ENCODE measurements at regions not wholly inside any gene's neighbourhood (a gene's known extent, or its start where the extent isn't known, plus 50 kb on each side); places are given as distances from the start of the nearest gene placed in this dataset.

DNA sequence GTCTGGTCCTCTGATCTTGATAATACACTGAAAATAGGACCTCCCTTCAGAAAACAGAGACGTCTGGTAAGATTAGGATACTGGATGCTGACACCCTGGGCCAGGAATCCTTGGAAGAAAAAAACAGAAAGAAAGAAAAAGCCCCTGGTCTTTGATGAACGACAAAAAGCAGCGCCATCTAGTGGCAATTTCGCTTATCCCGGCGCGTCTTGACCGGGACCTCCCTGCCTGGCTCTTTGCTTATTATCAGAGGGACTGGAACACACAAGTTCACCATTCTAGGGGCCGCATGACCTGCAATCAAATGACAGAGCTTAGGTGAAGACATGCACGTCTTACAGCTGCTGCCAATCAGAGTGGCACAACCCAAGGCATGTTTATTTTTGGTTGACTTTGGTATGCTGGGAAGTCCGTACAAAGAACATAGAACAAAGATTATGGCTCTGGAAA lies 114.9 kb upstream of the NFIB start:
- peak; percentile 15 for DNase-seq

DNA sequence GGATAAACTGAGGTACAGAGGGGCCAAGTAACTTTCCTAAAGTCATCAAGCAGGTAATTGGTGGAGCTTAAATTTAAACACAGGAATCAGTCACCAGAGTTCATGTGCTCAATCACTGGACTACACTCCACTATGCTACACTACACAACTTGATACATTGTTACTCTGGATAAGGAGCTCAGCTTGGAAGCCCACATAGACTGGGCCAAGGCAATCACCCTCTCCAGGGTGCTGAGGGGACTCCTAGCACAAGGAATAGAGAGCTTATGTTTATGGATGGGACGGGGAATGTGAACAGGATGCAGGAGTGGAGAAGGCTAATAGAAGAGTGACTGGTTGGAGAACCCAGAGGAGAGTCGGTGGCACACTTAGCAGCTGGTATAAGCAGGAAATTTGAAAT lies 113.5 kb upstream of the NFIB start:
- DNase-seq, result no peak

DNA sequence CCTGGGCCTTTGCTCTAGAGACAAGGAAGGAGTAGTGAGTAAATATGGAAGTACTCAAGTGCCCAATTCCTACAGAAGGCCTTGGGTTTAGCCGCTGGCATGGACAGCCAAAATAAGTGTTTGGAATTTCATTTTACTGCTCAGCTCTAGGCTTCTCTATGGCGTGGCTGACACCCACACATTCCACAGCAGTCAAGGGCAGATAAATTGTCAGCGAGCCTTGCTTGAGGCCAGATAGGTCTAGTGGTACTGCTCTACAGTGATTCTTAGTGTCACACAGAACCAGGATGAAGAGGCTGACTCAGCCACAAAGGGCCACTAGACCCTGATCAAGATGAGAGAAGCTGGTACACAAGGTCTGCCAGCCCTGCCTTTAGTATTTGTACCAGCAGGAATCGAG lies 111.0 kb upstream of the NFIB start:
- no peak for DNase-seq

DNA sequence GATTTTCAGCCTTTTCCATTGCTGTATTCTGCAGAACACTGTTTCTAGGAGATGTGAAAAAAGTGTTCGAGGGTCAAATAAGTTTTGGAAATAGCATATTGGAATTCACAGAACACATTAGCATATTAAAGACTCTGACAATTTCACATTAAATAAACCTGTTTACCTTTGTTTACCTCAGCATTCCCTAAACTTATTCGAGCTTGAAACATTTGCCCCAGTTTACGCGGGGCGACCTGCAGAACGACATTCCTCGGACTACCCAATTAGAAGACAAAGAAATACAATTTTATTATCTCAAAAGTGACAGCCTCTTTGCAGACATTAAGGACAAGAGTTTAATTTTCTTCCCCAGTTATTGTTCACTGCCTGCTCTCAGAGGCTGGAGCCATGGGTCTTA lies 110.3 kb upstream of the NFIB start:
- DNase-seq, result no peak

DNA sequence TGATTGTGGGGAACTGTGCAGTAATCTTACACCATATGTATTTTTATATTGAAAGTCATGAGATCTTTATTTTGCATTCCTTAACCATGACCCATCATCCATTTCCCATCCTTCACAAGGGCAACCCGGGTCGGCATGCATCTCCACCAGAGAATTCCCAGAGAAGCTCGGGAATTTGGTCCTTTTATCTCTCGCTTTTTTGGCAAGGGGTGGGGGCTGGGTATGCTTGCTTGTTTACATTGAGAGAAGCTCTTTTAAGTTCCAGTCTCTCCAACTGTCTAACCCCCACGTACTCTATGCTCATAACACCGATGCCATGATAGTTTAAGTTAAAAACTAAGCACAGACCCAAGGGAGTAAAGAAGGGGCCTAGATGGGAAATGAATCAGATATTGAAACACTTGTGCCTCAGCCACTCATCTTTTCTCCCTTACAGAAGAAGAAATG lies 109.9 kb upstream of the NFIB start:
- DNase-seq, result no peak

DNA sequence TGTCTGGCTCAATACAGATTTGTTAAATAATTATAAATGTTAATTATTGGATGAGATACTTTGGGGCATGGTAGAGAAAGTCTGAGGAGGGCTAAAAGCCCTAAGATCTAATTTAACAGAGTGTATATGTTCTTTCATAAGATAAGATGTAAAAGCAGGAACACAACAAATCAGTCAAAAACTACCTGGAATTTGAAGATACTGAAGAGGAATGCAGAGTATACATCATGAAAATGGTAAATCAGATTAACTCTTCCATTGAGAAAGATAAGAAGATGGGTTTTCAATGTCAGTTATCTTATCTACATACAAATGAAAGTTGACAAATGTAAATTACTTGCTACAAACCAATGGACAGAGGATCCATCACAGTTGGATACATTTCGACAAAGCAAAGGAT lies 107.3 kb upstream of the NFIB start:
- DNase-seq, result no peak

DNA sequence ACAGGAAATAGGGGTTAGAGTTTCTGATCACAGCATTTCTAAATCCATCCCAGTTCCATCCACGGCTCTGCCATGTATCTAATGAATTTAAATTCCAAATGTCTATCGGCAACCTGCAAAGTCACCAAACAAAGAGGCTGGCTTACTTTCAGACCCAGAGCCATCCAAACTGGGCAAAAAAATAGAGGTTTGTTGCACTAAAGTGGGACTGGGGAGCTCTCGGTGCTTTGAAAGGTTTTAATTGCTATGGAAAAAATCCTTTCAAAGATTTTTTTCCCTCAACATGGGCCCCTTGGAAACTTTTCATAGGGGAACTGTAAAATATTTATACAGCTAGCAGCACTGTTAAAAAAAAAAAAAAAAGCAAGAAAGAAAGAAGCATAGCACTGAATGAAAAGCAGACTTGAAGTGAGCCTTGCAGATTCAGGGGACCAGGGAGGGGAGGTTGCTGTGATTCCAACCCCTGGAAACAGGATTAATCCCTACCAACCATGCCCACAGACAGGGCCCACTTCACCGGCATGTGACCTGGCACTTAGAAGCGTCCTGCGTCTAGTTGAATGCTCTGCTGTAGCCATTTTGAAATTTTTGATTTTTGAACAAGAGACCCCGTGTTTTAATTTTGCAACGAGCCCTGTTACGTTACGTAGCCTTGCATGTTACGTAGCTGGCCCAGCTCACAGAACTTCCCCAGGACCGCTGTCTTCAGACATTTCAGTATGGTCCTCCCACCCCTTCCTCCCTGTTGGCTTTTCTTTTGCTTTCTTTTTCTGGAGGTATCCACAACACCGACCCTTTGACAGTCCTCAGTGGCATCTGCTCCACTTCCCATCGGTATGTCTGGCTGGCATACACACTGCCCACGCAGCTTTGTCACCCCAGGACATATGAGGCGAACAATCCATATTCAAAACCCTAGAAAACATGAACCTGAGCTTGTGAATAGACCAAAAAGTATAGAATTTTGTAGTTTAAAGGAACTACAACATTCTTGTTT lies 105.3 kb upstream of the NFIB start:
- no peak for DNase-seq

DNA sequence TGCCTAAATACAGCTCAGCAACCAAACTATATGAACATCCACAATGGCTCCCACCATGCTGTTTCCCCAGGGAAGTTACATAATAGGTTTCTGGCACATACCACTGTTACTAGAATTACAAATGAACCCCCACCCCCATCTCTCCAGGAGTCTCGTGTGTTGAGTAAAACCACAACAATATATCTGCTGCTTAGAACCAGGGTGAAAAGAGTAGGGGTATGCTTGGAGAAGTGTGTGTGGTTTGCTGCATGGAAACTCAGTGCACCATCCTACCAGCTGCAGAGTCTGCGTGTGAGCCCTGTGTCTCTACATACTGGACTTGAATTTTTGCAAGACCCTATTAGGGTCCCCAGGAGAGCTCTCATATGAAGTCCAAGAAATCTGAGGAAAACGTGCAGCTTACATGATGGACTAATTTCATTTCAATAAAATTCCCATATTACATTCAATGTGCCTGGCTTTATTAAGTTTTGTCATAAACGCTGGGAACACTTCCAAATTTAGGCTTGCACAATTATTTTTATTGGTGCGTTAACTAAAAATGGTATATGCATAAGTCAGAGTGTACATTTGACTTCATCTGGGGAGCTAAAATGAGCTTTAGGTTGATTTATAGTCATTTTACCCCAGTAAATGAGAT lies 104.5 kb upstream of the NFIB start:
- no peak for DNase-seq

DNA sequence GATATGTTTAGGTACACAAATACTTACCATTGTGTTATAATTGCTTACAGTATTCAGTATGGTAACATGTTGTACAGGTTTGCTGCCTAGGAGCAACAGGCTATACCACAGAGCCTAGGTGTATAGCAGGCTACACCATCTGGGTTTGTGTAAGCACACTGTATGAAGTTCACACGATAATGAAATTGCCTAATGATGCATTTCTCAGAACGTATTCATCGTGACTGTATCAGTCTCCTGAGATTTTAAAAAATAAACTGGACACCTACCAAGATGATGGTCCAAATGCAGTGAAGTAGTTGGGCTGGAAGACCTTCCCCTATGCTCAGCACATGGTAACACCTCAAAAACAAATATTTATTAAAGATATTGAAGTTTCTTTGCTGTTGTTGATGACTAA lies 103.3 kb upstream of the NFIB start:
- DNase-seq, result no peak

DNA sequence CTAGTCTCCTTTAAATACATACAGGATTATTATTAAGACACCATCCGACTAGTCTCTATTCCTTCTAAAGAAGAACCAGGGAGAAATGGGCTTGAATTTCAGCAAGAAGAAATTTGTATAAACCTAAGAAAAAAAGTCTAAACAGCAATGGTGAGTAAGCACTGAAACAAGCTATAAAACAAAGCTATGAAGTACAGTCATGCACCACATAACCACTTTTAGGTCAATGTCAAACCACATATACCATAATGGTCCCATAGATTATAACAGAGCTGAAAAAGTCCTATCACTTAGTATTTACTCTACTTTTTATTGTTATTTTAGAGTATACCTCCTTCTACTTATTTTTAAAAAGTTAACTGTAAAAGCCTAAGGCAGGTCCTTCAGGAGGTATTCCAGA lies 102.0 kb upstream of the NFIB start:
- DNase-seq, result no peak

DNA sequence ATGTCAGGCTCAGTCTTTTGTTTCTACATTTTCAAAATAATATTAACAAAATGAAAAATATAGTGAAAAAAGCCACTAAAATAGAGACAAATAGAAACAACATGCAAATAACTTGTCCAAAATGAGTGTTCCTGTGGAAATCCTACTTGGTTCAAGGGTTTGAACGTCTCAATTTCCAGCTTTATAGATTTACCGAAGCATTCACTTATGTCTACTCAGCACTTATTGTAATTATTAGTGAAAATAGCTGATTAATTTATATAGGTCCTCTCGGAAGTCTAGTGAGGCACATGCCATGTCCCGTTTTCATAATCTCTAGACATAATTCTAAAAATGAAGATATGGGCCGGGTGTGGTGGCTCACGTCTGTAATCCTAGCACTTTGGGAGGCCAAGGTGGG lies 99.9 kb upstream of the NFIB start:
- no peak for DNase-seq

DNA sequence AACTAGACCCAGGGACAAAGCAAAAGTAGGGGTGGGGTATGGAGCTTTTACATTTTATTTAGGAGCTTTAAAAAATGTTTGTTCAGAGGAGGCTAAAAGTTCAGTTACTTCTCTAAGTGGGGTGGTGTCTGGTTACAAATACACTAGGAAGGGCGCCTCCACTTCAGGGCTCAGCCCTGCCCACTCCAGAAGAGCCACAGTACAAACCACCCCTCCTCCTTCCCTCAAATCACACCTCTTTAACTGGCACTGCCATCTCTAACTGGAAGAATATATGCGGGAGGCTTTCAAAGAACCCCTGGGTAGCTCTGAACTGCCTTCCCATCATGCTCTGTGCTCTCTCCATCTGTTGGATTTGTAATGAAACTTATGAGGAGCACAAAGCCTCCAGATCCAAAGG lies 98.8 kb upstream of the NFIB start:
- DNase-seq, result no peak

DNA sequence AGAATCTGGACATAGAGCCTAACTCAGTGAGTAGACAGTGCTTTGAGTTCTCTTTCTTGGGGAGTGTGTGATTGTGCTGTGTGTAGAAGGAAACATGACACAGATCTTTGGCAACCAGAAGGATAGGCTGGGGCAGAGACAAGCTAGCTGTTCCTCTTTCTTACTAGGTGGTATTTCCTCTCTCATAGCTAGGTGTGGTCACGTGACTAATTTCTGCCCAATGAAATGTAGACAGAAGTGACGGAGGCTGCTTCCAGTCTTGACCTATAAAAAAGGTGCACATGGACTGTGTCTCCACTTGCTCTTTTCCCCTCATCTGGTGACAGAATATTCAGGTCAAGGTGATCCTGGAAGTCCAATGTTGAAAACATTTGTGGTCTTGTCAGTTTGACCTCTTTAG lies 92.5 kb upstream of the NFIB start:
- no peak for DNase-seq

DNA sequence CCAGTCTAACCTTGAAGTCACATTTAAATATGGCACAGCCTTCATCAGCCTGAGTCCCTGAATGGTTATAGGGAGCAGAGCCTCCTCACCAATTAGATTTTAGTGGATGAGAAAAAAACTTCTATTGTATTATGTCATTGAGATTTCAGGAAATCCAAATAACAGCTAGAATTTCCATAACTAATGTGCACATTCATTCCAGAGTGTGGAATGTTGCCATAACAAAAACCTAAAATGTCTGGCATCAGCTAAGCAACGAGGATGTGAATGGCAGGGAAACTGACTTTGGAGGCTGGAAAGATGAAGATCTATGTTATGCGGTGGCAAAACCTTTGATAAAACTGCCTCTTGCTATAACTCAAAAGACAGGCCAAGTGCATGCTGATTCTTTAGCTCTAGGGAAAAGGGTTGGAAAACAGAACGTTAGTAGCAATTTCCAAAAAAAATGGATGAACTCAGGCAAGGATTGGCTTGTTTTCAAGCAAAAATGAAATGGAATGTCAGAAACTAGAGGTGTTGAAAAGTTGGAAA lies 91.3 kb upstream of the NFIB start:
- no peak for DNase-seq

DNA sequence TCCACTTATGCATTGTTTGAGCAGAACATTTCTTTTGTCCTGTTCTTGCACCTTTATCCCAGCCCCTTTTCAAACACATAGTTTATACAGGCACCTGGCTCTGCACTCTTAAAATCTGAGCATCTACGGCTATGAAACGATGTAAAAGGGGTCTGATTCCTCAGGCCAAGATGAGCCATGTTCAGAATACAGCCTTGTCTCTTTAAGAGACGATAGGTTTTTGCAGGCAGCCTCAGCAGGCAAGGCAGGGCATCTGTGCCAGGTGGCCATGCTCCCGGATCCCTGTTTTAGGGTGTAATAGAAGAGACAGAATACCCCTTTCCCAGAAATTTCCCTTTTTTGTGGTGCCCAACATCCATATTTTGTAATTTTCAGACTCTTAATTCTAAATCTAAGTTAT lies 89.1 kb upstream of the NFIB start:
- DNase-seq, result no peak

DNA sequence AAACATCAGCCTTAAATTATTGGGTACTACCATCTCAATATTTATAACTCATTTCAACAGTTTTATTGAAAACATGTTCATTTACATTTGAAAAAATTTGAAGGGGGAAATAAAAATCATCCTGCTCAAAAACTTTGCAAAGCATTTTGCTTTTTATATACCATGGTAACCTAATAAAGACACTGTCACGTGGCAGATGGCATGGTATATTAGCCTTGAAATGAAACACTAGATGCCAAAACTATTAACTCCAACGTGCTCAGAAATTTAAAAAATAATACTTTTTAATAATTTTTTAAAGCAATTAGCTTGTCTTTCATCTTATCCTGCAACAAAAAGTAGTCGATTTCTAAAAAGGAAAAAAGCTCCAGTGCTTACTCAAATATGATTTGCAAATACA lies 88.6 kb upstream of the NFIB start:
- no peak for DNase-seq

DNA sequence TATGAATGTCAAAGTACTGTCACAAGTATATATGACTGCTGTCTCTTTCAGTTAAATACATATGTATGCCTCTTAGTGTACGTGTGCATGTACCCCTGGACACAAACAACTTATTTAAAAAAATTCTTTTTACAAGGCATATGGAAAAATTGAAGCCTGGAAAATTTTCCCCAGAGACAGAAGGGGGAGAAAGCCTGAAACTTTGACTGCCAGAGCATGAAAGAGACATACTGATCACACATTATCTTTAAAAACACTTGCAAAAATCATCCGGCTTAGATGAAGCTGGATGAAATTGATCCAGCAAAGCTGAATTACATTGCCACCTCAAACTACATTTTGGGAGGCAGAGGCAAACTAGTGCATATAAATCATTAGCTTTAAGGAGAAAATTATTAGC lies 88.0 kb upstream of the NFIB start:
- DNase-seq, result no peak

DNA sequence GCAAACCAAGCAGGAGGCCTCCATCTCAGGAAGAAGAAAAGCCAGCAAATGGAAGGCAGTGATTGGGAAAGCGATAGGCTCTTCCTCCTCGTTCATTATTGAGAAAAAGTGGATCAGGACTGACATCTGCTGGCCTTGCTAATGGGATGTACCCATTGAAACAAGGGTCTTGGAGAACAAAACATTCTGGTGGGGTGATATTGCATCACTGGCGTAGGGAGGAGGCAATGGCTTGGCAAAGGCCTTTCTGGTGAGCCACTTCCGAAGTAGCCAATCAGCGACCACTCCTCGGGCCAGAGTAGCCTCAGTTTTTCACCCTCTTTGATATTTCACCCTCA lies 86.7 kb upstream of the NFIB start:
- DNase-seq, result no peak

DNA sequence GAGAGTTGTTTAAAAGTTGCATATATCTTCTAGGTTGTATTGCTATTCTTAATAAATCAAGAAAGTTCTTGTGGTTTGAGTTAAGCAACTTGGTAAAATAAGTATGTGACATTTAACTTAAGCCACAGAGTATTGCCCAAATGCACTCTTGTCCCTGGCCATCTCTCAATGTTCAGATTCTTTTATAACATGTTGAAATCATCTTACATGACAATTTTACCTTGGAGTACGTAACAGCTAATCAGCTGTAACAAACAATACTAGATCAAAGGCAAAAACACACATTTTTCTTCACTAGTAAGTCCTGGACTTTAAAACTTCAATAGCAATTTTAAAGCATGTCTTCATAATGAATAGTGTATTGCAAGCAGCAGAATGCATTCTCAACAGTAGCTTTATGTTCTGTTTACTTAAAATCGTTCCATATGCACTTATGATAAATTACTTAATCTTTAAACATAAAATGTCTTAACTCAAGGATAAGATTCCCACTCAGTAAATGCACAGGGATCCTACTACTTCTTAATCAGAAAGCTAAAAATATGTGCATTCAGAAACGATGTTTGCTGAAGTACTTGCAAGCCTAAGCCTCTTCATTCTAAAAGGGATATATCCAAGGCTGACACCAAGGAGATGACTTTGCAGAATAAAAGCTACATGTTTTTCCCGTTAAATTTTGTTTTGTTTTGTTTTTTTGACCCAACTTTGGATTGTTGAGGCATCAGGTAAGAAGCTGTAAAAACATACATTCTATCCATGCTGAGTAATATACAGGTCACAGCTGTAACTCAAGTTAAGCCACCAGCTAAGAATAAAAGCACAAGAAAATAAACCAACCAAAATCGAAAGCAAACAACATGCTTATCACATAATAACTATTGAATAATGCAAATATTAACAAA lies 86.1 kb upstream of the NFIB start:
- DNase-seq, result no peak

DNA sequence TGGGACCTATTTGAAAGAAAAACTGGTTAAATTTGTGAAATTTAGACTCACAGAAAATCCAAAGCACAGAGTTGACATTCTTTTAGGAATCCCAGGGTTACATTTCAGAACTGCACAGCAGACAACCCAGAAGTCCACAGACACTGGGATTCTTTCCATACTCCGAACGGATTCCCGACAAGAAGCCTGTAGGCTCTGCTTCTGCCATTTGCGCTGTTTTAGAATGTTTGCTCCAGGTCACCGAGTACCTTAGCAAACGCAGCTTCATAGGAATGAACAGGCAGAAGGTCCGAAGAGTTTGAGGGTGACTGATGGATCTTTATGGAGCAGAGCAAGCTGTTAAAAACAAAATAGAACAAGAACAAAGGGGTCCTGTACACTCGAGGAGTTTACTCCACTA lies 84.5 kb upstream of the NFIB start:
- no peak for DNase-seq

DNA sequence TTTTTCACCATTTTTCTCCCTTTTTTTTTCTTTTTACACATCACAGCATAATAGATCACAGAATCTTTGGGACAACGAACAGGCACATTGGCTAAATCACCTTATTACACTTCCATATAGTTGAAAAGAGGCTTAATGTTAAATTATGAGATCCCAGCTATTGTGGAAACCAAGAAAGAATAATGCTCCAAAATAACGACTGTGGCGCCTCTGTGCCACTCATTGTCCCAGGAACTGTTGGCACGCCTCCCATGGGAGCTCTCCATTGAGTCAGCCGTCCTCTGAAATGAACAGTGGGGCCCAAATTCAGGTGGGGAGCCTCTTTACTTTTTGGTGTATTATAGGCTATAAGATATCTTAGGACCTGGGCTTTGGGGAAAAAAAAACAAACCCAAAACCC lies 82.2 kb upstream of the NFIB start:
- no peak for DNase-seq

DNA sequence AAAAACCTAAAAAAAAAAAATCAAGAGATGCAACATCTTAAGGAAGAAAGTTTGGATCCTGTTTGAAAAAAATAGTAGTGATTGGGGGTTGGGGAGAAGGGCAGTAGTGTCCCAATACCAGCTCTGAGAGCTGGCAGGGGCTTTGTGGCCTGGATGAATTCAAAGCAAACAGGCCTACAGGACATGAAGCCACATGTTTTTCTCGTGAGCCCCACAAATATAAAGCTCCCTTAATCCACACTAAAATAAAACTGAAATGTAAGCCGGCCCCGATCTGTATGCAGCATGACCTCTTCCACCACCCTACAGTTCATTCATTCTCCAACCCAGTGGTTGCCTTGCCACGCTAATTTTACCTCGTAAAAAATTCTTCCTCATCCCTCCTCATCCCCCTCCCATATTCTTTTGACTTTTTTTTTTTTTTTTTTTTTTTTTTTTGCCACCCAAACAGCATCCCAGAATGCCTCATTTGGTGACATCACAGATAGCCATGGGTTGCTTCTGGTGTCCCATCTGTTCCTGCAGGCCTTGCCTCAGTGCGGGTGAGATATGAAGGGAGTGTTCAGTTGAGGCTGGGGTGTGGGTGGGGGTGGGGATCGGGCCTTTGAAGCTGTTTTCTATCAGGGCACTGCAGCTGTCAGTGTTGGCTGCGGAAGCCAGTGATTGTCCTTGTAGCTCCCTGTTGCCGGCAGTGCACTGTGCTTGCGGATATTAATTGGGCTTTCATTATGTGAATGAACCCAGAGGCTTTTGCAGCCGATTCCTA lies 81.6 kb upstream of the NFIB start:
- no peak for DNase-seq
